ENCODE measurements at regions not wholly inside any gene's neighbourhood (a gene's known extent, or its start where the extent isn't known, plus 50 kb on each side); places are given as distances from the start of the nearest gene placed in this dataset.
A peak's percentile ranks its signal among the peaks of the same experiment; 100 is the strongest.

GRCh38 chr10:63718421-63718820 is 197.2 kb downstream of the REEP3 start:
- WGBS (ENCODE audit: insufficient coverage): 92% methylated on average over 7 of the region's 7 CpGs
- Histone ChIP-seq H3K27ac (ENCODE audit: low read length) (no peak overlapping the region), H3K27me3 (ENCODE audit: control insufficient read depth, insufficient read depth, low read length) (no peaks in the 10 kb centered on the region), H3K9me3 (ENCODE audit: control insufficient read depth, insufficient read depth, low read length) (no peaks in the 10 kb centered on the region), H3K4me3 (ENCODE audit: low read length) (no peak overlapping the region), H3K4me1 (ENCODE audit: control insufficient read depth, insufficient read depth, low read length) (peaks cover 4% of the 10 kb centered on the region), H3K36me3 (ENCODE audit: control insufficient read depth, insufficient read depth, low read length) (no peaks in the 10 kb centered on the region)
- H3K27ac Mint-ChIP-seq: no peak overlapping the region
- no peak overlapping the region for H3K4me3 Mint-ChIP-seq
- peaks cover 5 to 13% of the 10 kb centered on the region in 2 donors for H3K27me3 Mint-ChIP-seq (ENCODE audit: low read depth in 2 of 2)
- ATAC-seq (no peak), DNase-seq (no peak)
- intact Hi-C loops (cut with micrococcal nuclease): no loop called here
- peaks cover 5 to 8% of the 10 kb centered on the region in 2 donors for H3K4me1 Mint-ChIP-seq
- H3K36me3 Mint-ChIP-seq: no peaks in the 10 kb centered on the region
- TF ChIP-seq CTCF (IDR thresholded peaks at IDR 0.05): no peak
- no peaks in the 10 kb centered on the region for H3K9me3 Mint-ChIP-seq

- intact Hi-C loops (cut with micrococcal nuclease): loop anchor here (1.0 kb wide), 1 partner anchor 502 kb away; no protein-coding TSS in a partner anchor
- H3K4me1 Mint-ChIP-seq: peaks cover 5 to 8% of the 10 kb centered on the region in 2 donors
- Histone ChIP-seq H3K4me1 (ENCODE audit: control insufficient read depth, insufficient read depth, low read length) (peaks cover 4% of the 10 kb centered on the region), H3K27me3 (ENCODE audit: control insufficient read depth, insufficient read depth, low read length) (no peaks in the 10 kb centered on the region), H3K4me3 (ENCODE audit: low read length) (no peak overlapping the region), H3K9me3 (ENCODE audit: control insufficient read depth, insufficient read depth, low read length) (no peaks in the 10 kb centered on the region), H3K27ac (ENCODE audit: low read length) (no peak overlapping the region), H3K36me3 (ENCODE audit: control insufficient read depth, insufficient read depth, low read length) (no peaks in the 10 kb centered on the region)
- no peaks in the 10 kb centered on the region for H3K9me3 Mint-ChIP-seq
- no peak overlapping the region for H3K4me3 Mint-ChIP-seq
- no peaks in the 10 kb centered on the region for H3K36me3 Mint-ChIP-seq
- WGBS (ENCODE audit: insufficient coverage): 80% methylated on average over 3 of the region's 4 CpGs
- DNase-seq (no peak), ATAC-seq (no peak)
- no peak for TF ChIP-seq CTCF (IDR thresholded peaks at IDR 0.05)
- H3K27ac Mint-ChIP-seq: no peak overlapping the region
- peaks cover 6 to 16% of the 10 kb centered on the region in 2 donors for H3K27me3 Mint-ChIP-seq (ENCODE audit: low read depth in 2 of 2)
These were observed 198.1 kb downstream of the REEP3 start for GRCh38 chr10:63719226-63719856.

- peaks cover 8 to 19% of the 10 kb centered on the region in 2 donors for H3K27me3 Mint-ChIP-seq (ENCODE audit: low read depth in 2 of 2)
- no peaks in the 10 kb centered on the region for H3K9me3 ChIP-seq (ENCODE audit: control insufficient read depth, insufficient read depth, low read length)
- intact Hi-C loops (cut with micrococcal nuclease): loop anchor here (1.0 kb wide), 1 partner anchor 553 kb away; no protein-coding TSS in a partner anchor
- no peak overlapping the region for H3K27ac ChIP-seq (ENCODE audit: low read length)
- peak overlapping the region; percentile 25 for H3K4me3 Mint-ChIP-seq
- peak; percentile 62 to 82 (median 76) for ATAC-seq
- H3K4me1 ChIP-seq (ENCODE audit: control insufficient read depth, insufficient read depth, low read length): peaks cover 4% of the 10 kb centered on the region
- WGBS (ENCODE audit: insufficient coverage): 0% methylated on average over 3 of the region's 6 CpGs
- H3K4me1 Mint-ChIP-seq: peaks cover 5 to 8% of the 10 kb centered on the region in 2 donors
- H3K36me3 ChIP-seq (ENCODE audit: control insufficient read depth, insufficient read depth, low read length): no peaks in the 10 kb centered on the region
- no peaks in the 10 kb centered on the region for H3K9me3 Mint-ChIP-seq
- no peaks in the 10 kb centered on the region for H3K27me3 ChIP-seq (ENCODE audit: control insufficient read depth, insufficient read depth, low read length)
- peak; percentile 99 for TF ChIP-seq CTCF (IDR thresholded peaks at IDR 0.05)
- peak in 1 of 2 donors; percentile 78 for DNase-seq
- H3K4me3 ChIP-seq (ENCODE audit: low read length): no peak overlapping the region
- no peak overlapping the region for H3K27ac Mint-ChIP-seq
- H3K36me3 Mint-ChIP-seq: no peaks in the 10 kb centered on the region
These were observed 198.9 kb downstream of the REEP3 start for GRCh38 chr10:63720072-63720537.

All from natural killer cell (primary cell).